WTC11 (cell line): ENCODE measurements at regions not wholly inside any gene's neighbourhood (a gene's known extent, or its start where the extent isn't known, plus 50 kb on each side); places are given as distances from the start of the nearest gene placed in this dataset.

Source experiments
- ATAC-seq: fragments of 200-7000 bp; cut with Tn5 transposase; 2 replicates; pipeline ENCODE4 v1.10.0; 2021; ENCODE audit warnings: mild to moderate bottlenecking, moderate library complexity
- CTCF ChIA-PET: fragments of 300-600 bp; sonication (Branson Sonifier 250); formaldehyde crosslinking; loops from one replicate; lab custom pipeline; 2021; ENCODE audit warnings: antibody characterized with exemption; lab: Charles Lee
- POLR2A ChIA-PET: fragments of 350-600 bp; sonication (Branson Sonifier 250); formaldehyde crosslinking; loops from one replicate; lab custom pipeline; 2021; ENCODE audit warnings: antibody characterized with exemption; lab: Charles Lee
- DNase-seq: peaks from one replicate; pipeline ENCODE4 v3.0.0; 2021; ENCODE audit warnings: low spot score
- H3K27ac Mint-ChIP-seq: 2 replicates; pipeline ENCODE4 v1.8.0; 2021; ENCODE audit warnings: mixed read lengths
- H3K27me3 Mint-ChIP-seq: 2 replicates; pipeline ENCODE4 v1.8.0; 2021; ENCODE audit warnings: low read depth, mild to moderate bottlenecking, moderate library complexity, mixed read lengths
- H3K36me3 Mint-ChIP-seq: 2 replicates; pipeline ENCODE4 v1.8.0; 2021; ENCODE audit warnings: mixed read lengths
- H3K4me1 Mint-ChIP-seq: 2 replicates; pipeline ENCODE4 v1.8.0; 2022; ENCODE audit warnings: mixed read lengths
- H3K4me3 Mint-ChIP-seq: 2 replicates; pipeline ENCODE4 v1.8.0; 2021; ENCODE audit warnings: mild to moderate bottlenecking, moderate library complexity, mixed read lengths
- H3K9me3 Mint-ChIP-seq: 2 replicates; pipeline ENCODE4 v1.8.0; 2021; ENCODE audit warnings: mixed read lengths
- ATF1 ChIP-seq: sonication (generic); formaldehyde crosslinking; IDR thresholded peaks from 2 replicates; pipeline ENCODE4 v1.8.1; 2023; ENCODE audit warnings: mild to moderate bottlenecking, moderate library complexity, missing genetic modification reagents
- ATF3 ChIP-seq: sonication (generic); formaldehyde crosslinking; conservative IDR thresholded peaks from 2 replicates; pipeline ENCODE4 v1.8.1; 2022; ENCODE audit warnings: mild to moderate bottlenecking, missing genetic modification reagents
- ATF6 ChIP-seq: sonication (generic); formaldehyde crosslinking; IDR thresholded peaks from 2 replicates; pipeline ENCODE4 v1.8.1; 2023; ENCODE audit warnings: mild to moderate bottlenecking, missing genetic modification reagents
- CDX4 ChIP-seq: fragments of 250-450 bp; sonication (Bioruptor Pico); IDR thresholded peaks from 2 replicates; pipeline ENCODE4 v1.9.0; 2021; ENCODE audit warnings: moderate library complexity, mild to moderate bottlenecking, inconsistent platforms, borderline replicate concordance
- E2F1 ChIP-seq: sonication (generic); formaldehyde crosslinking; IDR thresholded peaks from 2 replicates; pipeline ENCODE4 v1.8.0; 2022; ENCODE audit warnings: mild to moderate bottlenecking, missing genetic modification reagents
- E2F5 ChIP-seq: sonication (generic); formaldehyde crosslinking; IDR thresholded peaks from 2 replicates; pipeline ENCODE4 v1.8.1; 2022; ENCODE audit warnings: mild to moderate bottlenecking, moderate library complexity, missing genetic modification reagents
- FOXP4 ChIP-seq: sonication (generic); formaldehyde crosslinking; IDR thresholded peaks from 2 replicates; pipeline ENCODE4 v1.8.0; 2022; ENCODE audit warnings: mild to moderate bottlenecking, missing genetic modification reagents
- IRF2 ChIP-seq: sonication (generic); formaldehyde crosslinking; IDR thresholded peaks from 2 replicates; pipeline ENCODE4 v1.8.0; 2022; ENCODE audit warnings: low read depth, missing genetic modification reagents, borderline replicate concordance
- KAT7 ChIP-seq: sonication (generic); formaldehyde crosslinking; IDR thresholded peaks from 2 replicates; pipeline ENCODE4 v1.8.1; 2023; ENCODE audit warnings: missing genetic modification reagents, mild to moderate bottlenecking, borderline replicate concordance
- NR3C1 ChIP-seq: sonication (generic); formaldehyde crosslinking; conservative IDR thresholded peaks from 2 replicates; pipeline ENCODE4 v1.8.1; 2023; ENCODE audit warnings: low read depth, mild to moderate bottlenecking, missing genetic modification reagents
- PRDM15 ChIP-seq: sonication (generic); formaldehyde crosslinking; IDR thresholded peaks from 2 replicates; pipeline ENCODE4 v1.8.0; 2022; ENCODE audit warnings: missing genetic modification reagents
- PREB ChIP-seq: sonication (generic); formaldehyde crosslinking; IDR thresholded peaks from 2 replicates; pipeline ENCODE4 v1.8.1; 2022; ENCODE audit warnings: mild to moderate bottlenecking, missing genetic modification reagents, moderate library complexity, borderline replicate concordance
- TCF7 ChIP-seq: sonication (generic); formaldehyde crosslinking; IDR thresholded peaks from 2 replicates; pipeline ENCODE4 v1.8.0; 2022; ENCODE audit warnings: mild to moderate bottlenecking, low read depth, missing genetic modification reagents, moderate library complexity
- ZMAT4 ChIP-seq: fragments of 250-450 bp; sonication (Bioruptor Pico); IDR thresholded peaks from 2 replicates; pipeline ENCODE4 v1.9.0; 2021; ENCODE audit warnings: mild to moderate bottlenecking
- ZNF671 ChIP-seq: fragments of 250-450 bp; sonication (Bioruptor Pico); IDR thresholded peaks from 2 replicates; pipeline ENCODE4 v1.8.0; 2021; ENCODE audit warnings: mild to moderate bottlenecking

GRCh38 chr6:121548131-121548530 lies 112.7 kb downstream of the GJA1 start:
- Mint-ChIP-seq H3K4me3 (no peak overlapping the region), H3K27me3 (no peaks in the 10 kb centered on the region), H3K36me3 (peaks cover 3% of the 10 kb centered on the region), H3K9me3 (peaks cover 4% of the 10 kb centered on the region; the same call in 1 of the 2 replicates), H3K27ac (no peak overlapping the region), H3K4me1 (peaks cover 6% of the 10 kb centered on the region; the same call in 1 of the 2 replicates)
- ATAC-seq (no peak), DNase-seq (no peak)
- ChIA-PET POLR2A (no interaction called here), CTCF (no interaction called here)
- TF ChIP-seq ATF3 (CRISPR knock-in tag) (no peak), KAT7 (CRISPR knock-in tag) (no peak), ZMAT4 (CRISPR knock-in tag) (no peak), NR3C1 (CRISPR knock-in tag) (no peak)

GRCh38 chr6:121549736-121550135 lies 114.3 kb downstream of the GJA1 start:
- no peak overlapping the region for H3K27ac Mint-ChIP-seq
- H3K36me3 Mint-ChIP-seq = peaks cover 3% of the 10 kb centered on the region
- ATAC-seq = no peak
- TF ChIP-seq ATF6 (CRISPR knock-in tag) = no peak
- no peak for TF ChIP-seq PRDM15 (CRISPR knock-in tag)
- no peak for TF ChIP-seq ZNF671 (CRISPR knock-in tag)
- TF ChIP-seq PREB (CRISPR knock-in tag) = no peak
- no peak for TF ChIP-seq FOXP4 (CRISPR knock-in tag)
- TF ChIP-seq, all 79 proteins: peak for 0
- Mint-ChIP-seq H3K4me3 (no peak overlapping the region), H3K9me3 (peaks cover 4% of the 10 kb centered on the region; the same call in 1 of the 2 replicates), H3K4me1 (peaks cover 6% of the 10 kb centered on the region; the same call in 1 of the 2 replicates), H3K27me3 (no peaks in the 10 kb centered on the region)
- CTCF ChIA-PET = no interaction called here
- DNase-seq = no peak
- POLR2A ChIA-PET = interaction anchor here (0.6 kb wide), 1 partner anchor 122 kb away, joined by 5 read pairs; no protein-coding TSS in a partner anchor

- Mint-ChIP-seq H3K27me3 (no peaks in the 10 kb centered on the region), H3K27ac (no peak overlapping the region), H3K9me3 (peaks cover 4% of the 10 kb centered on the region; the same call in 1 of the 2 replicates), H3K4me1 (peaks cover 6% of the 10 kb centered on the region; the same call in 1 of the 2 replicates), H3K4me3 (no peak overlapping the region), H3K36me3 (peaks cover 3% of the 10 kb centered on the region)
- no peak for DNase-seq
- ChIA-PET CTCF (no interaction called here), POLR2A (no interaction called here)
- no peak for ATAC-seq
- TF ChIP-seq ATF1 (CRISPR knock-in tag) (no peak), E2F1 (no peak), CDX4 (CRISPR knock-in tag) (no peak), TCF7 (CRISPR knock-in tag) (no peak), ATF6 (CRISPR knock-in tag) (no peak), IRF2 (no peak), E2F5 (CRISPR knock-in tag) (no peak)
These were observed 115.1 kb downstream of the GJA1 start for GRCh38 chr6:121550491-121551010.
